HEK293 (cell line): ENCODE measurements at regions not wholly inside any gene's neighbourhood (a gene's known extent, or its start where the extent isn't known, plus 50 kb on each side); places are given as distances from the start of the nearest gene placed in this dataset.

Experiments used
- CTCF ChIA-PET: fragments of 350-600 bp; formaldehyde crosslinking; extraction: SDS; loops from one replicate; lab custom pipeline; 2021; ENCODE audit warnings: antibody characterized with exemption; lab: Yijun Ruan, JAX
- POLR2A ChIA-PET: fragments of 300-600 bp; formaldehyde crosslinking; extraction: SDS; loops from one replicate; lab custom pipeline; 2020; ENCODE audit warnings: antibody characterized with exemption, inconsistent platforms; lab: Yijun Ruan, JAX
- H3K27ac ChIP-seq: fragments of 200-500 bp; sonication (Bioruptor generic); 2 replicates; pipeline ENCODE4 v1.5.1; 2014; ENCODE audit warnings: low read depth, low read length, control low read depth, inconsistent platforms; ENCODE audit errors: extremely low read depth
- H3K36me3 ChIP-seq, 2 experiments: fragments of 200-500 bp in 1 of 2; sonication (Bioruptor generic) in 1 of 2; 1 replicate in 1 of 2; 2 replicates in 1 of 2; pipeline ENCODE4 v1.5.1; 2014 to 2017; ENCODE audit warnings: inconsistent platforms in 2 of 2, low read length in 2 of 2; ENCODE audit not compliant: control insufficient read depth in 2 of 2, insufficient read depth in 1 of 2
- H3K4me1 ChIP-seq: fragments of 200-500 bp; sonication (Bioruptor generic); 2 replicates; pipeline ENCODE4 v1.5.1; 2014; ENCODE audit warnings: mild to moderate bottlenecking, low read length, inconsistent platforms; ENCODE audit not compliant: control insufficient read depth, insufficient read depth
- H3K4me3 ChIP-seq: 2 replicates; pipeline ENCODE4 v1.5.1; 2011; ENCODE audit warnings: low read depth, mild to moderate bottlenecking, control low read depth, low read length, moderate library complexity
- H3K9me3 ChIP-seq: fragments of 200-500 bp; sonication (Bioruptor generic); 2 replicates; pipeline ENCODE4 v1.5.1; 2014; ENCODE audit warnings: low read depth, low read length, inconsistent platforms; ENCODE audit not compliant: control insufficient read depth, insufficient read depth
- CTCF ChIP-seq: fragments of 450-650 bp; formaldehyde crosslinking; IDR thresholded peaks from 2 replicates; pipeline ENCODE4 v1.5.1; 2016; ENCODE audit warnings: missing biosample characterization, missing genetic modification characterization
- GFI1B ChIP-seq: fragments of 450-650 bp; formaldehyde crosslinking; IDR thresholded peaks from 2 replicates; pipeline ENCODE4 v1.5.1; 2016; ENCODE audit warnings: missing biosample characterization, missing genetic modification characterization
- KLF16 ChIP-seq: fragments of 450-650 bp; formaldehyde crosslinking; IDR thresholded peaks from 2 replicates; pipeline ENCODE4 v1.5.1; 2017; ENCODE audit warnings: missing biosample characterization, missing genetic modification characterization
- KLF17 ChIP-seq: fragments of 450-650 bp; formaldehyde crosslinking; IDR thresholded peaks from 2 replicates; pipeline ENCODE4 v1.5.1; 2016; ENCODE audit warnings: missing biosample characterization, missing genetic modification characterization
- PRDM1 ChIP-seq: fragments of 450-650 bp; formaldehyde crosslinking; IDR thresholded peaks from 2 replicates; pipeline ENCODE4; 2016; ENCODE audit warnings: missing biosample characterization, missing genetic modification characterization
- ZBTB17 ChIP-seq: fragments of 450-650 bp; formaldehyde crosslinking; IDR thresholded peaks from 2 replicates; pipeline ENCODE4 v1.5.1; 2016; ENCODE audit warnings: missing biosample characterization, missing genetic modification characterization
- ZBTB21 ChIP-seq: fragments of 450-650 bp; formaldehyde crosslinking; IDR thresholded peaks from 2 replicates; pipeline ENCODE4 v1.5.1; 2017; ENCODE audit warnings: missing biosample characterization, missing genetic modification characterization
- ZBTB49 ChIP-seq: fragments of 450-650 bp; formaldehyde crosslinking; IDR thresholded peaks from 2 replicates; pipeline ENCODE4 v1.5.1; 2016; ENCODE audit warnings: missing biosample characterization, missing genetic modification characterization, low read depth
- ZBTB6 ChIP-seq: fragments of 450-650 bp; formaldehyde crosslinking; IDR thresholded peaks from 2 replicates; pipeline ENCODE4 v1.5.1; 2017; ENCODE audit warnings: missing biosample characterization, missing genetic modification characterization
- ZNF112 ChIP-seq: fragments of 450-650 bp; formaldehyde crosslinking; IDR thresholded peaks from 2 replicates; pipeline ENCODE4 v1.5.0; 2017; ENCODE audit warnings: missing biosample characterization, missing genetic modification characterization
- ZNF175 ChIP-seq: fragments of 450-650 bp; formaldehyde crosslinking; IDR thresholded peaks from 2 replicates; pipeline ENCODE4 v1.5.1; 2016; ENCODE audit warnings: missing biosample characterization, missing genetic modification characterization
- ZNF23 ChIP-seq: fragments of 450-650 bp; formaldehyde crosslinking; IDR thresholded peaks from 2 replicates; pipeline ENCODE4 v1.5.1; 2016; ENCODE audit warnings: missing biosample characterization, missing genetic modification characterization, borderline replicate concordance
- ZNF324 ChIP-seq: fragments of 450-650 bp; formaldehyde crosslinking; IDR thresholded peaks from 2 replicates; pipeline ENCODE4 v1.5.1; 2016; ENCODE audit warnings: missing biosample characterization, missing genetic modification characterization
- ZNF488 ChIP-seq: fragments of 450-650 bp; formaldehyde crosslinking; IDR thresholded peaks from 2 replicates; pipeline ENCODE4 v1.5.1; 2016; ENCODE audit warnings: missing biosample characterization, missing genetic modification characterization
- ZNF530 ChIP-seq: fragments of 450-650 bp; formaldehyde crosslinking; IDR thresholded peaks from 2 replicates; pipeline ENCODE4 v1.5.1; 2016; ENCODE audit warnings: low read depth, missing biosample characterization, missing genetic modification characterization
- ZNF544 ChIP-seq: fragments of 450-650 bp; formaldehyde crosslinking; IDR thresholded peaks from 2 replicates; pipeline ENCODE4 v1.5.0; 2017; ENCODE audit warnings: missing biosample characterization, missing genetic modification characterization
- ZNF558 ChIP-seq: fragments of 450-650 bp; formaldehyde crosslinking; IDR thresholded peaks from 2 replicates; pipeline ENCODE4 v1.5.1; 2016; ENCODE audit warnings: missing biosample characterization, missing genetic modification characterization
- ZNF596 ChIP-seq: fragments of 450-650 bp; IDR thresholded peaks from 2 replicates; pipeline ENCODE4 v1.5.0; 2018; ENCODE audit warnings: missing biosample characterization, mild to moderate bottlenecking, missing genetic modification characterization, moderate library complexity
- ZNF621 ChIP-seq: fragments of 450-650 bp; formaldehyde crosslinking; IDR thresholded peaks from 2 replicates; pipeline ENCODE4 v1.5.1; 2017; ENCODE audit warnings: missing biosample characterization, missing genetic modification characterization
- ZSCAN16 ChIP-seq: fragments of 450-650 bp; formaldehyde crosslinking; IDR thresholded peaks from 2 replicates; pipeline ENCODE4 v1.5.1; 2016; ENCODE audit warnings: missing biosample characterization, missing genetic modification characterization

- Histone ChIP-seq H3K27ac (no peak overlapping the region), H3K4me1 (no peaks in the 10 kb centered on the region), H3K36me3 (no peaks in the 10 kb centered on the region), H3K9me3 (no peaks in the 10 kb centered on the region), H3K4me3 (no peak overlapping the region)
- CTCF ChIA-PET = interaction anchor here (1.4 kb wide), 1 partner anchor 112 kb away, joined by 3 read pairs; no protein-coding TSS in a partner anchor
- POLR2A ChIA-PET = no interaction called here
- no peak for TF ChIP-seq ZNF112 (tag by site-specific recombination)
- no peak for TF ChIP-seq ZNF23 (tag by site-specific recombination)
- no peak for TF ChIP-seq ZSCAN16 (tag by site-specific recombination)
- no peak for TF ChIP-seq PRDM1 (tag by site-specific recombination)
- TF ChIP-seq GFI1B (tag by site-specific recombination) = no peak
- no peak for TF ChIP-seq ZNF558 (tag by site-specific recombination)
- TF ChIP-seq ZBTB17 (tag by site-specific recombination) = no peak
- TF ChIP-seq ZNF175 (tag by site-specific recombination) = no peak
- no peak for TF ChIP-seq ZNF324
- TF ChIP-seq ZNF621 (tag by site-specific recombination) = no peak
- no peak for TF ChIP-seq KLF17 (tag by site-specific recombination)
- no peak for TF ChIP-seq CTCF
- TF ChIP-seq ZNF596 (tag by site-specific recombination) = no peak
- TF ChIP-seq ZNF544 (tag by site-specific recombination) = no peak
- TF ChIP-seq KLF16 (tag by site-specific recombination) = no peak
- TF ChIP-seq ZNF530 (tag by site-specific recombination) = no peak
- no peak for TF ChIP-seq ZBTB49 (tag by site-specific recombination)
- TF ChIP-seq ZNF488 = no peak
Measured at GRCh38 chr4:17029432-17029831, 131.0 kb upstream of the LDB2 start.

- POLR2A ChIA-PET = no interaction called here
- Histone ChIP-seq H3K9me3 (no peaks in the 10 kb centered on the region), H3K27ac (no peak overlapping the region), H3K36me3 (no peaks in the 10 kb centered on the region), H3K4me3 (no peak overlapping the region), H3K4me1 (no peaks in the 10 kb centered on the region)
- CTCF ChIA-PET = no interaction called here
- TF ChIP-seq ZBTB21 (tag by site-specific recombination) (peak; percentile 41; the same call in 1 of the 2 replicates), ZBTB6 (tag by site-specific recombination) (no peak)
Measured at GRCh38 chr4:17027495-17027894, 129.1 kb upstream of the LDB2 start.
